NCI-H2029 (cell line): ENCODE measurements at regions not wholly inside any gene's neighbourhood (a gene's known extent, or its start where the extent isn't known, plus 50 kb on each side); places are given as distances from the start of the nearest gene placed in this dataset.
A peak's percentile ranks its signal among the peaks of the same experiment; 100 is the strongest.

Experiments used
- DNase-seq: peaks from one replicate; lab custom pipeline; 2025; lab: John Stamatoyannopoulos, UW

DNA sequence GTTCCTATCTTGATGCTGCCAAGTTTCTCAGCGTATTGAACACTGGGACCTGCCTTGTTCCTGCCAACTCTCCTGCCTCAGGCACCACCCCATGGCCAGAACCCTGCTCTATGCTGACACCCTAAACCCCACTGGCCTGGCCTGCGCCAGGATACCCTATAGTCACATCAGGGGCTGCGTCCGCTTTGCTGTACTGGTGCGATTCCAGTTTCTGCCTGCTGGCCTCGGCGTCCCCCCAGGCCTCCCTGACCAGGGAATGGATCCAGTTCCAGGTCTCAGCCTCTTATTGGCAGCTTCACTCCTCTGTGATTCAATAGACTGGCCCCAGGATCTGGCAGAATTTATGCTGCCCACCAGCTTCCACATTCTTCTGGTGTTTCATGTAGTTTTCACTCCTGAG, 55.0 kb downstream of the GPR6 start:
- DNase-seq = no peak

DNA sequence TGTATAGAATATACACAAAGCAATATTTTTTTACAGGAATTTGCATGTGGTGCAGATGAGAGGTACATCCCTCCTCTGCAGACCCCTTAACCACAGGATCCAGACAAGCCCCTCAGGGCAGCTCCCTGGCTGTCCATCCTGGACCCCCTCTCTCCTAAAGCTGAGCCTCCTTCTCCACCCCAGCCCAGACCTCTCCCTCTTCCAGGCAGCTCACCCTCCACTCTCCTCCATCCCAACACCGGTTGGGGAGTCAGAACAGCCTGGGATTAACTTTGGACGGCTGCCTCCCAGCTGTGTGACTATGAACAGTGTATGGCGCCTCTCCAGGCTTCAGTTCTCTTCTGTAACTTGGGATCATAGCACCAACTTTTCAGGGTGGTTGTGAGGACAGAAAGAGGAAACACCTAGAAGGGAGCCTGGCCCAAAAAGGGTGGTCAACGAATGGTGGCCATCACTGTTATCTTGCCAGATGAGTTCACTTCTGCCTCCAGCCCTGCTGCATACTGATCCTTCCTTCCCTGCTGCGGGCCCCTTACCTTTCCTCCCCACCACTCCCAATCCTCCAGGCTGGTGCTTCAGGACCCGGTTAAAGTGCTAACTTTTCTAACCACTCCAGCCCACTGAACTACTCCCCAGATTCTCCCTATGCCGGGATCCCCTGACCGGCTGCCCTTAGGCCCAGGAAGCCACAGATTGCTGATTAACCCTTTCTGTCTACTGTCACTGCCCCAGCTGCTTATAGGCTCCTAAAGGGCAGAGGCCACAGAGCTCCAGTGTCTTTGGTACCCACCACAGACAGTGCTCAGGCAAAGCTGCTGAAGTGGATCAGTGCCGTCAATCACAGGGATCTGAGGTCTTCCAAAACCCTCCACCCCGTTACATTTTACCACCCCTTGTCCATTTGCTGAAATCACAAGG, 55.9 kb downstream of the GPR6 start:
- no peak for DNase-seq

DNA sequence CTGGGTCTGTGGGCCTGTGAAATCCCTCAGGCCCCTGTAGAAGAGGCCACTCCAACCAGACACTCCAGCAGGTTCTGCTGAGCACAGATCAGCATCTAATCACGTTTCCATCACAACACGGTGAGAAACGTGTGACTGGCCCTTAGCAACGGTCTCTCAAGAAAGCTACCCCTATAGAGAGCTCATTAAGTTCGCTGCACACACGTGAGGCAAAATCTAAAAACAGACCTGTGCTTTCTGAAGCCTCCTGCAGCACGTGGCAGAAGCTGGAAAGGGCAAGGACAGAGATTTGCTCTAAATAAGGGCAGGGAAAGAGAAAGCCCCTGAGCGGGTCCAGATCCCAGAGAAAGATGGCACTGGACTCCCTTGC, 56.5 kb downstream of the GPR6 start:
- DNase-seq = no peak

DNA sequence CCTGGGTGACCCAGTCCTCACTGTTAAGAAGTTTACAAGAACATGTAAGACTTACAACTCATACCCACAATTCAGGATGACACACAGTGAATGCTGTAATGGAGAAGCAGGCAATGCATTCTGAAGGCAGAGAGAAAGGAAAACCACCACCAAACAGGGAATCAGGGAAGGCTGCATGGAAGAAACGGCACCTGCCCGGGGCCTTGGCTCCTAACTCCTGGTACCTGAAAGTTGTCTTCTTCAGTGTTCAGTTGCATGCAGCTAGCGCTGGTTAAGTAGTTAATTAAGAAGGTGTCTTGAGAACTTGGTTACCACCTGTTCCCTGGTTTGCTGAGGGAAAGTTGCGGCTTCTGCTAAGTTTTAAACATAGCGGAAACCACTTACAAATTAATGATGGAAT, 57.2 kb downstream of the GPR6 start:
- no peak for DNase-seq

DNA sequence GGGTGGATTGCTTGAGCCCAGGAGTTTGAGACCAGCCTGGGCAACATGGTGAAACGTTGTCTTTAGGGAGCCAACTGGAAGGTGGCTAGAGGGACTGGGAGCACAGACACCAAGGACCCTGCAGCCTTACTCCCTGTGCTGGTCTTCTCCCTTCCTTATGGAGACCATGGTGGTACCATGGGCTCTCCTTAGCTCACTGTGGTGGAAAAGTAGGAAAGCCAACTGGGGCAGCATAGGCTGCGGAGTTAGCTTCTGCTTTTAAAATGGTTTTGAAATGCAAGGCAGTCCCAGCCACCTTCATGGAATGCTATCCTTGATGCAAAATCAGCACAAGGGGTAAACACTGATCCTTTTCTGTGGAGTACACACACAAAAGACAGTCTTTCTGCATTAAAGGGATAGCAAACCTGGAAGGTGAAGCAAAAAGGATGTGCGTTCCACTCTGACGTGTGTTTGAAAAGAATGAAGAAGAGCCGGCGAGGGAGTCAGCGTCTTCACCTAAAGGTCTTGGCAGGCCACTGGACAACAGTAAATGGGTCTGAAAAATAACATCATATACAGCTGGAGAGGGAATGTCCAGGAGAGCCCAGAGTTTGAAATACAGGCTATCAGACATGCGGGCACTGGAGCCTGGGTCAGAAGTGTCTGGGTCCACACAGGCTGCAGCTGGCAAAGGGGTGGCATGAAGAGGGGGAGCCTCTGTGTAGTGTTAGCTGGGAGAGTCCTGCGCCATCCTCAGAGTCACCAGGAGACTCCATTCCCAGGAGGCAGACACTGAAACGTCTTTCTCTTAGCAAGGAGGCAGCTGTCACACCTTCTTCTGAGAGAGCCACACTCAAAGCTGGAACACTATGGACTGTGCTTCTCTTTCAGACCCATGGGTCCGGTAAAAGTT, 58.5 kb downstream of the GPR6 start:
- no peak for DNase-seq

DNA sequence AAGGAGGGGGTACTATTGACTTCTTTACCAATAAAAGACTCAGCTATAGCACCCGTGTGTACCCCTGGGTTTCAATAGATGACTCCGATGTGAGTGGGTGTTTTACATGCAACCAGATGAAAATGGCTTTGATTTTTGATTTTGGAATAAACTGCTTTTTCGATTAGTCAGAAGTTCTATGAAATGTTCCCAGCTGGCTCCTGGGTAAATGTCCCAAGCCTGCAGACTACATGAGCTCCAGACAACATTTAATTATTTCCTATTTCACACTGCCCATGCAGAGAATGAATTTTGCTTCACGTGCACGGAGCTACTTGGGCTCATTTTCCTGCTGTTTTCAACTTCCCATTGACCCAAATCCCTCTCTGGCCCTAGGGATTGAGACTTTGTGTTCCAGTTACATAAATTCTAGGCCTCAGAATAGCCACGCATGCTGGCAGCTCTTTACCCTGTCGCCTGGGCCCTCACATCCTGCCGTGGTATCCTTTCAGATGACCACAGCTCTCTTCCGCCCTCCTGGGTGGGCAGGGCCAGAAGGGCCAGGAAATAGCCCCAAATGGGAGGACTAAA, 59.7 kb downstream of the GPR6 start:
- no peak for DNase-seq

DNA sequence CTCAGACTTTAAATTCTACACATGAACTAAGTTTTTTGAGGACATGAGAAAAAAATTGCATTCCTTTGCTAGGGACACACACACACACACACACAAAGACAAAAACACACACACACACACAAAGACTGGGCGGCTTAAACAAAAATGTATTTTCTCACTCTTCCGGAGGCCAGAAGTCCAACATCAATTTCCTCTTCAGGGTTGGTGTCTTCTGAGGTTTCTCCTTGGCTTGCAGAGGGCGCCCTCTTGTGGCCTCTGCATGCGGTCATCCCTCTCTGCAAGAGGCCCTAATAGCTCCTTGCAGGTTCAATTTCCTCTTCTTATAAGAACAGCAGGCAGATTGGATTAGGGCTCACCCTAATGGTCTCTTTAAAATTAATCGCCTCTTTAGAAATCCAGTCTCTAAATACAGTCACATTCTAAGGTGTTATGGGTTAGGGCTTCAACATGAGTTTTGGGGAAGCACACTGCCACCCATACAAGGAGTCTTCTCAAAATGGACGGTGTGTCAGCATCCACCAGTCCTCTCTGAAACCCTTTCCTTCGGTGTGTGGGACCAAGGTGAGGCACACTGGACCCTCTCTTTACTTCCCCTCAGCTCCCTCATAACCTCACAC, 61.4 kb downstream of the GPR6 start:
- peak; percentile 86 for DNase-seq

GRCh38 chr6:110039981-110040383, 61.9 kb downstream of the GPR6 start:
- peak; percentile 14 for DNase-seq

GRCh38 chr6:110040716-110041115, 62.6 kb downstream of the GPR6 start:
- DNase-seq = no peak

DNA sequence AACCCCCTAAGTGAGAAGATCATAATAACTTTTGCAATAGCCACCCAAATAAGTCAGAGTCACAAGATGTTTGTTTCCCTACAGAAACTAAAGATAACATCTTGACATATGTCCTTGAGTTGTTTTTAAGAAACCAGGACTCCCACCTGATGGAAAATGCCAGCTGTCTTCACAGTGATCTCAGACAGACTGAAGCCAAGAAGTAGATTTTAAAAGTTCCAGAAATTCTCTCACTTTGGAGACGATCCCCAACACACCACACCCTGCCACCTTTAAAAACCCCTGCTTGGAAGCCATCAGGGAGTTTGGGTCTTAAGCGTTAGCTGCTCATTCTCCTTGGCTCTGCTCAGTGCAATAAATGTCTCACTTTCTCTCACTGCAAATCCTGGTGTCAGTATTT, 63.0 kb downstream of the GPR6 start:
- no peak for DNase-seq

- DNase-seq = no peak
These were observed 63.7 kb downstream of the GPR6 start for GRCh38 chr6:110041830-110042229.

GRCh38 chr6:110042670-110043296, 64.7 kb downstream of the GPR6 start:
- no peak for DNase-seq

DNA sequence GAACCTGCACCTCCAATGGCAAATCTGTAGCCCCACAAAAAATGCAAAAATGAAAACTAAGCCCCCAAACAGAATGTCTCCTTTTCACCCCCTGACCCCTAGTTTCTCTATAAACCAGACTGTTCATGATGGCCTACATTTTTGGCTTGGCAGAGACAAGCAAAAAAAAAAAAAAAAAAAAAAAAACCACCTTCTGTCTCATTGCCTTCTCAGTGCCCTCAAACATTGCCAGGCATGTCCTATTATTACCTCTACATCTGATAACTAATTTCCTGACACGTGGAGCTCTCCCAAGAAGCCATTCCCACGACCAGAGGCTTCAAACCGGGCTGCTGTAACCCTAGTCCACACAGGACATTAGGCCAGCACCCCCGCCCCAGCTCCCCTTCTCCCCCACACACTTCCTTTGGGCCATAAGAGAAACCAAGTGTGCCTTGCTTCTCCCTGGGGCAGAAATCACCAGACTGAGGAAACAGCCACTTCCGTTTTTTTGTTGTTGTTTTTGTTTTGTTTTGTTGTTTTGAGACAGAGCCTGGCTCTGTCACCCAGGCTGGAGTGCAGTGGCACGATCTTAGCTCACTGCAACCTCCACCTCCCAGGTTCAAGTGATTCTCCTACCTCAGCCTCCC, 65.4 kb downstream of the GPR6 start:
- DNase-seq = no peak

DNA sequence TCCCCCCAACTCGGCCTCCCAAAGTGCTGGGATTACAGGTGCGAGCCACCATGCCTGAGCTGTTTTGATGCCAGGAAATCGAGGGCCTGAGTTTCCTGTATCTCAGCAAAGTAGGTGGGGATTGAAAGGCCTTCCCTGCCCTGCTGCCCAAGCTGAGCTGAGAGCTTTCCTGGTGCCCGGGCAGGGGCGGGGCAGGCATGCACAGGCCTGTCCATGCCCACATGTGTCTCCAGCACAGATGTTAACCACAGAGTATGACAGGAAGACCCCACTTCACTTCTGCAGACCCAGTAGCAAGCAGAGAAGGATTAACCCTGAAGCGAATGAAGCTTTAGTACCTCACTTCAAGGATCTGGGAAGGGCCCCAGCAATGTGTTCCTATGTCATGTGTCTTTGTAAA, 66.0 kb downstream of the GPR6 start:
- no peak for DNase-seq

- no peak for DNase-seq
These were observed 66.5 kb downstream of the GPR6 start for GRCh38 chr6:110044622-110045021.

GRCh38 chr6:110048221-110048875, 70.2 kb downstream of the GPR6 start:
- no peak for DNase-seq

- DNase-seq = no peak
These were observed 71.8 kb downstream of the GPR6 start for GRCh38 chr6:110049696-110050439.
